ENCODE measurements at regions not wholly inside any gene's neighbourhood (a gene's known extent, or its start where the extent isn't known, plus 50 kb on each side); places are given as distances from the start of the nearest gene placed in this dataset.

GRCh38 chr2:226531061-226531810, 268.4 kb downstream of the IRS1 start:
- DNase-seq (ENCODE audit: low read depth in 4 of 4, low spot score in 1 of 4) = no peak

- no peak for DNase-seq (ENCODE audit: low read depth in 4 of 4, low spot score in 1 of 4)
These were observed 270.1 kb downstream of the IRS1 start for GRCh38 chr2:226529556-226529955.

- no peak for DNase-seq (ENCODE audit: low read depth in 4 of 4, low spot score in 1 of 4)
These were observed 272.9 kb downstream of the IRS1 start for GRCh38 chr2:226526716-226527115.

GRCh38 chr2:226524381-226524843, 275.2 kb downstream of the IRS1 start:
- no peak for DNase-seq (ENCODE audit: low read depth in 4 of 4, low spot score in 1 of 4)

- DNase-seq (ENCODE audit: low read depth in 4 of 4, low spot score in 1 of 4) = no peak
These were observed 278.9 kb downstream of the IRS1 start for GRCh38 chr2:226520723-226521122.

GRCh38 chr2:226515344-226516055, 284.1 kb downstream of the IRS1 start:
- DNase-seq (ENCODE audit: low read depth in 4 of 4, low spot score in 1 of 4) = no peak

- DNase-seq (ENCODE audit: low read depth in 4 of 4, low spot score in 1 of 4) = no peak
These were observed 284.7 kb downstream of the IRS1 start for GRCh38 chr2:226514895-226515294.

- DNase-seq (ENCODE audit: low read depth in 4 of 4, low spot score in 1 of 4) = no peak
These were observed 288.3 kb downstream of the IRS1 start for GRCh38 chr2:226511311-226511710.

GRCh38 chr2:226508683-226509082, 290.9 kb downstream of the IRS1 start:
- no peak for DNase-seq (ENCODE audit: low read depth in 4 of 4, low spot score in 1 of 4)

GRCh38 chr2:226508005-226508404, 291.6 kb downstream of the IRS1 start:
- no peak for DNase-seq (ENCODE audit: low read depth in 4 of 4, low spot score in 1 of 4)

GRCh38 chr2:226497146-226497909, 302.3 kb downstream of the IRS1 start:
- DNase-seq (ENCODE audit: low read depth in 4 of 4, low spot score in 1 of 4) = no peak

- no peak for DNase-seq (ENCODE audit: low read depth in 4 of 4, low spot score in 1 of 4)
These were observed 303.4 kb downstream of the IRS1 start for GRCh38 chr2:226496273-226496550.

GRCh38 chr2:226495466-226496272, 304.0 kb downstream of the IRS1 start:
- no peak for DNase-seq (ENCODE audit: low read depth in 4 of 4, low spot score in 1 of 4)

- no peak for DNase-seq (ENCODE audit: low read depth in 4 of 4, low spot score in 1 of 4)
These were observed 308.5 kb downstream of the IRS1 start for GRCh38 chr2:226491112-226491511.

GRCh38 chr2:226489775-226490541, 309.7 kb downstream of the IRS1 start:
- no peak for DNase-seq (ENCODE audit: low read depth in 4 of 4, low spot score in 1 of 4)

- DNase-seq (ENCODE audit: low read depth in 4 of 4, low spot score in 1 of 4) = no peak
These were observed 311.6 kb downstream of the IRS1 start for GRCh38 chr2:226488034-226488433.

- DNase-seq (ENCODE audit: low read depth in 4 of 4, low spot score in 1 of 4) = no peak
These were observed 312.0 kb downstream of the IRS1 start for GRCh38 chr2:226487573-226487972.

- no peak for DNase-seq (ENCODE audit: low read depth in 4 of 4, low spot score in 1 of 4)
These were observed 315.6 kb downstream of the IRS1 start for GRCh38 chr2:226483745-226484619.

GRCh38 chr2:226483143-226483542, 316.5 kb downstream of the IRS1 start:
- DNase-seq (ENCODE audit: low read depth in 4 of 4, low spot score in 1 of 4) = no peak

All from stimulated activated CD4-positive, alpha-beta T cell treated with anti-CD3 and anti-CD28 coated beads, Interleukin-1b, Interleukin-23, amount 100 ng/mL, for 24 hours (primary cell).